Esophagus (tissue), 2 donors: ENCODE measurements at regions not wholly inside any gene's neighbourhood (a gene's known extent, or its start where the extent isn't known, plus 50 kb on each side); places are given as distances from the start of the nearest gene placed in this dataset.

Source experiments
- H3K27ac ChIP-seq, 2 donors: one replicate each; pipeline ENCODE4 v1.5.1; 2013; ENCODE audit warnings: low read depth in 2 of 2, mild to moderate bottlenecking in 2 of 2, inconsistent platforms in 1 of 2, low read length in 1 of 2, moderate library complexity in 1 of 2
- H3K27me3 ChIP-seq, 2 donors: one replicate each; pipeline ENCODE4 v1.6.1; 2013; ENCODE audit warnings: low read length in 2 of 2, control low read depth in 1 of 2, mild to moderate bottlenecking in 1 of 2; ENCODE audit not compliant: insufficient read depth in 2 of 2, control insufficient read depth in 1 of 2
- H3K36me3 ChIP-seq, 2 donors: one replicate each; pipeline ENCODE4 v1.6.1; 2013; ENCODE audit warnings: low read length in 1 of 2; ENCODE audit not compliant: control insufficient read depth in 2 of 2, insufficient read depth in 2 of 2
- H3K4me1 ChIP-seq, 2 donors: one replicate each; pipeline ENCODE4 v1.6.1; 2013; ENCODE audit warnings: low read length in 1 of 2; ENCODE audit not compliant: control insufficient read depth in 2 of 2, insufficient read depth in 2 of 2
- H3K4me3 ChIP-seq, 2 donors: one replicate each; pipeline ENCODE4 v1.5.1; 2013; ENCODE audit warnings: low read length in 2 of 2, mild to moderate bottlenecking in 2 of 2, low read depth in 1 of 2, moderate library complexity in 1 of 2
- H3K9me3 ChIP-seq, 2 donors: one replicate each; pipeline ENCODE4 v1.6.1; 2013; ENCODE audit warnings: mild to moderate bottlenecking in 2 of 2, low read depth in 1 of 2, low read length in 1 of 2, moderate library complexity in 1 of 2; ENCODE audit not compliant: control insufficient read depth in 2 of 2, insufficient read depth in 1 of 2
- WGBS, 2 donors: extraction: QIAGEN DNeasy Blood & Tissue Kit; methylation state at CpG; one replicate each; pipeline ENCODE4 v1.1.7; 2013; 5-methylcytosine and 5-hydroxymethylcytosine counted together
- donor health status: healthy with polysubstance abuse.
- donor health status: Bipolar disorder and iron deficiency.

DNA sequence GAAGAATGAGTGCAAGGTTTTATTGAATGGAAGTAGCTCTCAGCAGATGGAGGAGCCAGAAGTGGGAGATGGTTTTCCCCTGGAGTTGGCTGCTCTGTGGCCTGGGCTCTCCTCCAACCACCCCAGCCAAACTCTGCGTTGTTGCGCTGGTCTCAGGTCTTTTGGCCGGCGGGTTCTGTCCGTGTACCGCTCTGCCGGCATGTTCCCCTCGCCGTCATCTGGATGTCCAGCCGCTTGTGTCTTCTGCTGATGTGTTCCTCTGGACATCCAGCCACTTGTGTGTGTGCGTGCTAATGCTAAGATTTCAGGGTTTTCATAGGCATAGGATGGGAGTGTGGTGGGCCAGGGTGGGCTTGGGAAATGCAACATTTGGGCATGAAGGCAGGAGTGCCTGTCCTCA is 1311.3 kb upstream of the TMEFF2 start:
- Histone ChIP-seq H3K9me3 (peaks cover 4 to 7% of the 10 kb centered on the region in 2 donors), H3K36me3 (no peaks in the 10 kb centered on the region), H3K27me3 (no peaks in the 10 kb centered on the region), H3K4me1 (no peaks in the 10 kb centered on the region), H3K27ac (no peak overlapping the region), H3K4me3 (no peak overlapping the region)
- 94 to 97% methylated on average over 11 of the region's 11 CpGs for WGBS, 2 donors

DNA sequence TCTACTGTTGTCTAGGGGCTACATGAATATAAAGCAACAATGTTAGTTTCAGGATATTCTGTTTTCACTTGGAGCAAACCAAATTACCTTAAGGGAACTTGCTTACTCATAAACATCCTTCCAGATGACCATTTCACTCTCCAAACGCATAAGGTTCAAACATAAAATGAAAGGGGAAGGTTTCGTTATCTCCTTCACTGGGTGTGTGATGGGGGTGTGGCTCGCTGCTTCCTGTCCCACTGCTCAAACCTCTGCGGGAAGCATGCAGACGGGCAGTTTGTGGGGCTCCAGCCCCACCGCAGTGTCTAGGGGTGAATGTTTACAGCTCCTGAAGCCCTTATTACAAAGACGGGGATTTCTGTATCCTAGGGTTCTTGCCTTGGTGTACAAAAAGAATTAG is 1310.9 kb upstream of the TMEFF2 start:
- WGBS, 2 donors: 84 to 85% methylated on average over 7 of the region's 7 CpGs
- no peak overlapping the region for H3K27ac ChIP-seq
- no peaks in the 10 kb centered on the region for H3K27me3 ChIP-seq
- H3K36me3 ChIP-seq: no peaks in the 10 kb centered on the region
- H3K9me3 ChIP-seq: peaks cover 4 to 7% of the 10 kb centered on the region in 2 donors
- no peaks in the 10 kb centered on the region for H3K4me1 ChIP-seq
- H3K4me3 ChIP-seq: no peak overlapping the region

DNA sequence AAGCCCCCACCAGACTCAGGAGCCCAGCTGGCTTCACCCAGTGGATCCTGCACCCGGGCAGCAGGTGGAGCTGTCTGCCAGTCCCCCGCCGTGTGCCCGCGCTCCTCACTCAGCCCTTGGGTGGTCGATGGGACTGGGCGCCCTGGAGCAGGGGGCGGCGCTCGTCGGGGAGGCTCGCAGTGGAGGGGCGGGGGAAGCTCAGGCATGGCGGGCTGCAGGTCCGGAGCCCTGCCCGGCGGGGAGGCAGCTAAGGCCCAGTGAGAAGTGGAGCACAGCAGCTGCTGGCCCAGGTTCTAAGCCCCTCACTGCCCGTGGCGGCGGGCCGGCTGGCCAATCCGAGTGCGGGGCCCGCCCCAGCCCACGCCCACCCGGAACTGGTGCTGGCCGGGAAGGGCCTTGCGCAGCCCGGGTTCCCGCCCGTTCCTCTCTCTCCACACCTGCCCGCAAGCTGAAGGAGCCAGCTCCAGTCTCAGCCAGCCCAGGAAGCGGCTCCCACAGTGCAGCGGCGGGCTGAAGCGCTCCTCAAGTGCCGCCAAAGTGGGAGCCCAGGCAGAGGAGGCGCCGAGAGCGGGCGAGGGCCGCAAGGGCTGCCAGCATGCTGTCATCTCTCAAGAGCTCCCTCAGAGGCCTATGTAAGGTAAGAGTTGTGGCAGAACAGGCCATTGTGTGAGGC is 1307.8 kb upstream of the TMEFF2 start:
- no peaks in the 10 kb centered on the region for H3K36me3 ChIP-seq
- H3K27me3 ChIP-seq: no peaks in the 10 kb centered on the region
- no peaks in the 10 kb centered on the region for H3K4me1 ChIP-seq
- H3K4me3 ChIP-seq: no peak overlapping the region
- H3K9me3 ChIP-seq: peaks cover 4 to 7% of the 10 kb centered on the region in 2 donors
- WGBS, 2 donors: 91 to 95% methylated on average over 42 of the region's 42 CpGs
- H3K27ac ChIP-seq: no peak overlapping the region

- Histone ChIP-seq H3K36me3 (no peaks in the 10 kb centered on the region), H3K4me3 (no peak overlapping the region), H3K27me3 (no peaks in the 10 kb centered on the region), H3K4me1 (no peaks in the 10 kb centered on the region), H3K27ac (no peak overlapping the region), H3K9me3 (peaks cover 0 to 4% of the 10 kb centered on the region in 2 donors)
- 56 to 57% methylated on average over 2 of the region's 2 CpGs for WGBS, 2 donors
Observed at GRCh38 chr2:193496786-193497185, 1302.1 kb upstream of the TMEFF2 start.

GRCh38 chr2:193482557-193482956 is 1287.8 kb upstream of the TMEFF2 start:
- 74 to 81% methylated on average over 3 of the region's 3 CpGs for WGBS, 2 donors
- Histone ChIP-seq H3K9me3 (no peaks in the 10 kb centered on the region), H3K27ac (no peak overlapping the region), H3K36me3 (no peaks in the 10 kb centered on the region), H3K4me1 (no peaks in the 10 kb centered on the region), H3K4me3 (no peak overlapping the region), H3K27me3 (no peaks in the 10 kb centered on the region)

- Histone ChIP-seq H3K9me3 (no peaks in the 10 kb centered on the region), H3K27ac (no peak overlapping the region), H3K27me3 (no peaks in the 10 kb centered on the region), H3K4me3 (no peak overlapping the region), H3K4me1 (no peaks in the 10 kb centered on the region), H3K36me3 (no peaks in the 10 kb centered on the region)
- WGBS, 2 donors: 79% methylated on average over 1 of the region's 1 CpG
Observed at GRCh38 chr2:193480187-193480586, 1285.5 kb upstream of the TMEFF2 start.

GRCh38 chr2:193476171-193476800 is 1281.6 kb upstream of the TMEFF2 start:
- Histone ChIP-seq H3K9me3 (no peaks in the 10 kb centered on the region), H3K27me3 (no peaks in the 10 kb centered on the region), H3K36me3 (no peaks in the 10 kb centered on the region), H3K4me1 (no peaks in the 10 kb centered on the region), H3K4me3 (no peak overlapping the region), H3K27ac (no peak overlapping the region)
- WGBS, 2 donors: 67 to 76% methylated on average over 6 of the region's 6 CpGs

GRCh38 chr2:193475038-193475437 is 1280.3 kb upstream of the TMEFF2 start:
- Histone ChIP-seq H3K4me3 (no peak overlapping the region), H3K4me1 (no peaks in the 10 kb centered on the region), H3K36me3 (no peaks in the 10 kb centered on the region), H3K27me3 (no peaks in the 10 kb centered on the region), H3K27ac (no peak overlapping the region), H3K9me3 (no peaks in the 10 kb centered on the region)
- 53 to 63% methylated on average over 3 of the region's 3 CpGs for WGBS, 2 donors

- WGBS, 2 donors: 75 to 79% methylated on average over 3 of the region's 3 CpGs
- no peaks in the 10 kb centered on the region for H3K4me1 ChIP-seq
Observed at GRCh38 chr2:193469251-193469650, 1274.5 kb upstream of the TMEFF2 start.

More at GRCh38 chr2:193469251-193469650, 1274.5 kb upstream of the TMEFF2 start:
- no peaks in the 10 kb centered on the region for H3K36me3 ChIP-seq
- no peak overlapping the region for H3K27ac ChIP-seq
- no peaks in the 10 kb centered on the region for H3K9me3 ChIP-seq
- no peak overlapping the region for H3K4me3 ChIP-seq
- H3K27me3 ChIP-seq: no peaks in the 10 kb centered on the region
